BJ (cell line): ENCODE measurements at regions not wholly inside any gene's neighbourhood (a gene's known extent, or its start where the extent isn't known, plus 50 kb on each side); places are given as distances from the start of the nearest gene placed in this dataset.

Experiments used
- CTCF ChIA-PET: fragments of 350-600 bp; formaldehyde crosslinking; extraction: SDS; loops from one replicate; lab custom pipeline; 2021; ENCODE audit warnings: antibody characterized with exemption, inconsistent platforms; lab: Yijun Ruan, JAX
- POLR2A ChIA-PET: fragments of 300-600 bp; sonication (Branson Sonifier 250); formaldehyde crosslinking; extraction: SDS; loops from one replicate; lab custom pipeline; 2021; ENCODE audit warnings: antibody characterized with exemption; lab: Charles Lee
- DNase-seq: peaks from one replicate; pipeline ENCODE4 v3.0.0-alpha.2; 2011; ENCODE audit warnings: low read depth
- H3K27me3 ChIP-seq: 2 replicates; pipeline ENCODE4 v1.6.0; 2011; ENCODE audit warnings: low read length; ENCODE audit not compliant: control insufficient read depth, insufficient read depth
- H3K36me3 ChIP-seq: 2 replicates; pipeline ENCODE4 v1.5.1; 2011; ENCODE audit warnings: low read length; ENCODE audit not compliant: control insufficient read depth, insufficient read depth
- H3K4me3 ChIP-seq: 2 replicates; pipeline ENCODE4 v1.5.1; 2011; ENCODE audit warnings: low read depth, mild to moderate bottlenecking, control low read depth, low read length
- TF ChIP-seq, protein P1 (sequence below): IDR thresholded peaks from 2 replicates; pipeline ENCODE4 v1.5.1; 2011; ENCODE audit warnings: low read depth, mild to moderate bottlenecking, control low read depth, inconsistent platforms, low read length, moderate library complexity; ENCODE audit not compliant: insufficient read depth

GRCh38 chrX:87878926-87879325 is 361.3 kb downstream of the KLHL4 start:
- POLR2A ChIA-PET: no interaction called here
- no peak overlapping the region for H3K4me3 ChIP-seq
- H3K36me3 ChIP-seq: no peaks in the 10 kb centered on the region
- no peaks in the 10 kb centered on the region for H3K27me3 ChIP-seq
- DNase-seq: no peak
- CTCF ChIA-PET: no interaction called here
- TF ChIP-seq, protein P1, sequence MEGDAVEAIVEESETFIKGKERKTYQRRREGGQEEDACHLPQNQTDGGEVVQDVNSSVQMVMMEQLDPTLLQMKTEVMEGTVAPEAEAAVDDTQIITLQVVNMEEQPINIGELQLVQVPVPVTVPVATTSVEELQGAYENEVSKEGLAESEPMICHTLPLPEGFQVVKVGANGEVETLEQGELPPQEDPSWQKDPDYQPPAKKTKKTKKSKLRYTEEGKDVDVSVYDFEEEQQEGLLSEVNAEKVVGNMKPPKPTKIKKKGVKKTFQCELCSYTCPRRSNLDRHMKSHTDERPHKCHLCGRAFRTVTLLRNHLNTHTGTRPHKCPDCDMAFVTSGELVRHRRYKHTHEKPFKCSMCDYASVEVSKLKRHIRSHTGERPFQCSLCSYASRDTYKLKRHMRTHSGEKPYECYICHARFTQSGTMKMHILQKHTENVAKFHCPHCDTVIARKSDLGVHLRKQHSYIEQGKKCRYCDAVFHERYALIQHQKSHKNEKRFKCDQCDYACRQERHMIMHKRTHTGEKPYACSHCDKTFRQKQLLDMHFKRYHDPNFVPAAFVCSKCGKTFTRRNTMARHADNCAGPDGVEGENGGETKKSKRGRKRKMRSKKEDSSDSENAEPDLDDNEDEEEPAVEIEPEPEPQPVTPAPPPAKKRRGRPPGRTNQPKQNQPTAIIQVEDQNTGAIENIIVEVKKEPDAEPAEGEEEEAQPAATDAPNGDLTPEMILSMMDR: no peak

GRCh38 chrX:87890437-87890836 is 372.8 kb downstream of the KLHL4 start:
- no peak for DNase-seq
- ChIA-PET POLR2A (no interaction called here), CTCF (no interaction called here)
- Histone ChIP-seq H3K27me3 (no peaks in the 10 kb centered on the region), H3K36me3 (no peaks in the 10 kb centered on the region), H3K4me3 (no peak overlapping the region)
- TF ChIP-seq, protein P1: no peak

DNA sequence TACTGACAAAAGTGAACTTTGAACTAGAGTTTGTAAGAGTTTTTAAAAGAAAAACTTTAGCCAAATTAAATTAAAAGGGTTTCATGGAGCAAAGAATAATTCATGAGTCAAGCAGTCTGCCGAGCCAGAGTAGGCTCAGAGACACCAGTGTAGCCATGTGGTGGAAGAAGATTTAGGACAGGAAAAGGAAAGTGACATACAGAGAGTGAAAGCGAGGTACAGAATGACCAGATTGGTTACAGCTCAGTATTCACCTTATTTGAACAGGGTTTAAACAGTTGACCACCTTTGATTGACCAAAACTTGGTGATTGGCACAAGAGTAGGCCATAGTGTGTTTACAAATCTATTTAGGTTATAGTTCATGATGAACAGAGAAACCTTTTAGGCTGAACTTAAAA is 377.8 kb downstream of the KLHL4 start:
- Histone ChIP-seq H3K27me3 (no peaks in the 10 kb centered on the region), H3K4me3 (no peak overlapping the region), H3K36me3 (no peaks in the 10 kb centered on the region)
- ChIA-PET POLR2A (no interaction called here), CTCF (no interaction called here)
- no peak for DNase-seq
- TF ChIP-seq, protein P1: no peak

DNA sequence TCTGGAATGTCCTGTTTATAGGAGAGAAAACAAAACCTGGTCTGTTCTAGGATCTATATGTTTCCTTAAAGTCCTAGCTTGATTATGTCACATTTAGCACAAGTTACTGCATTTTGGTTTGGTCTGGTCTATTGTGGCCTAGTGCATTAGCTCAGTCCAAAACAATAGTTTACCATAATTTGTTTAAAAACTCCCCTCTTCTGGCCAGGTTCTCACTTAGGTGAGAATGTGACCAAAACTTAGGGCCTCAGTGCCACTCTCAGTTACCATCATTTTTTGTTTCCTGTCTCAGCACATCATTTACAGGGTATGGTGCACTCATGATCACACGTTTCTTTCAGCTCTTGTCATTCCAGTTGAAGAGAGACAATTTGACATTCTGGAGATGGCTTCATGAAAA is 378.5 kb downstream of the KLHL4 start:
- TF ChIP-seq, protein P1: no peak
- Histone ChIP-seq H3K4me3 (no peak overlapping the region), H3K36me3 (no peaks in the 10 kb centered on the region), H3K27me3 (no peaks in the 10 kb centered on the region)
- DNase-seq: no peak
- ChIA-PET POLR2A (no interaction called here), CTCF (interaction anchor here (0.6 kb wide), 1 partner anchor 8 kb away, joined by 3 read pairs; no protein-coding TSS in a partner anchor)

GRCh38 chrX:87900320-87900908 is 382.8 kb downstream of the KLHL4 start:
- H3K4me3 ChIP-seq: no peak overlapping the region
- H3K27me3 ChIP-seq: no peaks in the 10 kb centered on the region
- POLR2A ChIA-PET: no interaction called here
- TF ChIP-seq, protein P1: no peak
- no peak for DNase-seq
- no peaks in the 10 kb centered on the region for H3K36me3 ChIP-seq
- CTCF ChIA-PET: no interaction called here
